HepG2 (cell line): ENCODE measurements at regions not wholly inside any gene's neighbourhood (a gene's known extent, or its start where the extent isn't known, plus 50 kb on each side); places are given as distances from the start of the nearest gene placed in this dataset.

Source experiments
- ATAC-seq: fragments of 200-7000 bp; cut with Tn5 transposase; 3 replicates; pipeline ENCODE4 v1.9.1; 2020; ENCODE audit warnings: mild to moderate bottlenecking, moderate library complexity
- BruUV-seq: library from RNA; stranded (reverse); fragments of 400-500 nt; replicated peaks from 2 replicates; lab custom pipeline; 2021; lab: Mats Ljungman, UMichigan
- CTCF ChIA-PET: fragments of 300-600 bp; formaldehyde crosslinking; extraction: SDS; loops from one replicate; lab custom pipeline; 2021; ENCODE audit warnings: low total read pairs, inconsistent platforms, low intra/inter-chr PET ratio; lab: Yijun Ruan, JAX
- POLR2A ChIA-PET: fragments of 350-600 bp; sonication (Branson Sonifier 250); formaldehyde crosslinking; loops from one replicate; lab custom pipeline; 2020; ENCODE audit warnings: antibody characterized with exemption, inconsistent platforms; lab: Yijun Ruan, JAX
- DNase-seq: peaks from one replicate; pipeline ENCODE4 v3.0.0-alpha.2; 2015; ENCODE audit warnings: low spot score
- FAIRE-seq: peaks from 3 replicates; lab custom pipeline; 2011; peaks lifted over from hg19 to GRCh38; lab: Jason Lieb, UNC
- H2AFZ ChIP-seq: one replicate; pipeline ENCODE4 v1.6.1; 2011; ENCODE audit warnings: low read length, inconsistent platforms
- H3K27ac ChIP-seq: fragments of 300-600 bp; 3 replicates; pipeline ENCODE4 v1.8.0; 2011; ENCODE audit warnings: mixed run types, mild to moderate bottlenecking, mixed read lengths, low read length, inconsistent platforms; ENCODE audit not compliant: insufficient read depth; ENCODE audit errors: extremely low read length
- H3K27me3 ChIP-seq, 2 experiments: fragments of 200-600 bp in 1 of 2; 2 replicates in 1 of 2; 3 replicates in 1 of 2; pipeline versions ENCODE4 v1.6.0 to v1.8.0; 2011; ENCODE audit warnings: low read length in 2 of 2, mild to moderate bottlenecking in 2 of 2, moderate library complexity in 2 of 2, inconsistent platforms in 1 of 2; ENCODE audit not compliant: insufficient read depth in 2 of 2, control insufficient read depth in 1 of 2
- H3K36me3 ChIP-seq, 2 experiments: fragments of 200-600 bp in 1 of 2; replicated peaks in 1 of 2; 2 replicates in 1 of 2; 3 replicates in 1 of 2; pipeline versions ENCODE4 v1.5.1 to v1.8.0; 2011; ENCODE audit warnings: low read length in 2 of 2, inconsistent platforms in 1 of 2; ENCODE audit not compliant: insufficient read depth in 2 of 2, control insufficient read depth in 1 of 2
- H3K4me1 ChIP-seq: 2 replicates; pipeline ENCODE4 v1.5.1; 2012; ENCODE audit warnings: low read length, inconsistent platforms; ENCODE audit not compliant: insufficient read depth
- H3K4me2 ChIP-seq: 2 replicates; pipeline ENCODE4 v1.6.0; 2011; ENCODE audit warnings: low read depth, low read length, inconsistent platforms
- H3K4me3 ChIP-seq, 3 experiments: fragments of 200-600 bp in 1 of 3; sonication (generic), shearing (Covaris generic) in 1 of 3; replicated peaks in 1 of 3; 2 replicates each; pipeline ENCODE4 v1.5.1; 2011 to 2016; ENCODE audit warnings: low read length in 3 of 3, inconsistent platforms in 2 of 3, low read depth in 2 of 3, mild to moderate bottlenecking in 2 of 3, control low read depth in 1 of 3, mixed read lengths in 1 of 3; ENCODE audit not compliant: insufficient read depth in 1 of 3
- H3K79me2 ChIP-seq: one replicate; pipeline ENCODE4 v1.6.1; 2011; ENCODE audit warnings: low read length, inconsistent platforms; ENCODE audit not compliant: insufficient read depth
- H3K9ac ChIP-seq: 2 replicates; pipeline ENCODE4 v1.6.0; 2011; ENCODE audit warnings: mild to moderate bottlenecking, low read depth, low read length, inconsistent platforms; ENCODE audit not compliant: insufficient read depth
- H3K9me3 ChIP-seq: 2 replicates; pipeline ENCODE4 v1.5.1; 2012; ENCODE audit warnings: mild to moderate bottlenecking, low read length
- H4K20me1 ChIP-seq: 2 replicates; pipeline ENCODE4 v1.6.0; 2011; ENCODE audit warnings: inconsistent platforms, mild to moderate bottlenecking, low read length, moderate library complexity; ENCODE audit not compliant: insufficient read depth
- CREB1 ChIP-seq, 2 experiments: fragments of 450-650 bp in 1 of 2; IDR thresholded peaks; 2 replicates each; pipeline ENCODE4 v1.6.1; 2016 to 2017; ENCODE audit warnings: control low read depth in 1 of 2, mild to moderate bottlenecking in 1 of 2, missing compliant biosample characterization in 1 of 2, missing genetic modification characterization in 1 of 2
- HNRNPL ChIP-seq: fragments of 200-400 bp; formaldehyde crosslinking; IDR thresholded peaks from 2 replicates; pipeline ENCODE4 v1.6.1; 2017; ENCODE audit warnings: mild to moderate bottlenecking, low read depth, low read length
- KMT2B ChIP-seq: IDR thresholded peaks from 2 replicates; pipeline ENCODE4 v1.6.1; 2016; ENCODE audit warnings: missing genetic modification reagents, missing compliant biosample characterization
- MXD1 ChIP-seq: sonication (generic); formaldehyde crosslinking; IDR thresholded peaks from 2 replicates; pipeline ENCODE4 v1.4.0; 2020; ENCODE audit warnings: mild to moderate bottlenecking, missing genetic modification reagents
- NCOA1 ChIP-seq: sonication (generic); formaldehyde crosslinking; IDR thresholded peaks from 2 replicates; pipeline ENCODE4 v1.9.0; 2021; ENCODE audit warnings: missing genetic modification reagents
- NR2F6 ChIP-seq, 2 experiments: IDR thresholded peaks; 2 replicates each; pipeline ENCODE4 v1.6.1; 2016; ENCODE audit warnings: antibody characterized with exemption in 1 of 2, mild to moderate bottlenecking in 1 of 2
- PHF5A ChIP-seq: IDR thresholded peaks from one replicate; pipeline ENCODE4 v1.6.1; 2018; ENCODE audit warnings: low read depth, missing genetic modification reagents; ENCODE audit not compliant: unreplicated experiment
- POLR2AphosphoS2 ChIP-seq: IDR thresholded peaks from 2 replicates; pipeline ENCODE4 v1.6.1; 2011; ENCODE audit warnings: low read depth, low read length, improper control_type of control experiment
- SMARCC2 ChIP-seq: fragments of 450-650 bp; IDR thresholded peaks from 2 replicates; pipeline ENCODE4 v1.6.1; 2017; ENCODE audit warnings: antibody characterized with exemption, mild to moderate bottlenecking
- SYNCRIP ChIP-seq: fragments of 200-400 bp; formaldehyde crosslinking; IDR thresholded peaks from 2 replicates; pipeline ENCODE4 v1.6.1; 2018; ENCODE audit warnings: mild to moderate bottlenecking, low read depth, low read length; ENCODE audit not compliant: insufficient read depth
- ZNF12 ChIP-seq: sonication (generic); formaldehyde crosslinking; IDR thresholded peaks from 2 replicates; pipeline ENCODE4 v1.5.0; 2020; ENCODE audit warnings: missing genetic modification reagents
- ZNF549 ChIP-seq: sonication (generic); formaldehyde crosslinking; IDR thresholded peaks from 2 replicates; pipeline ENCODE4 v1.5.0; 2020; ENCODE audit warnings: missing genetic modification reagents
- ZNF629 ChIP-seq: sonication (generic); formaldehyde crosslinking; conservative IDR thresholded peaks from 2 replicates; pipeline ENCODE4 v1.5.0; 2020; ENCODE audit warnings: missing genetic modification reagents
- ZNF687 ChIP-seq: sonication (generic); formaldehyde crosslinking; IDR thresholded peaks from 2 replicates; pipeline ENCODE4 v1.5.1; 2020; ENCODE audit warnings: mild to moderate bottlenecking, missing genetic modification reagents, moderate library complexity
- ZSCAN30 ChIP-seq: sonication (generic); formaldehyde crosslinking; IDR thresholded peaks from 2 replicates; pipeline ENCODE4 v1.5.0; 2020; ENCODE audit warnings: mild to moderate bottlenecking, missing genetic modification reagents
- WGBS: methylation state at CpG from one replicate; pipeline ENCODE4 v1.1.6; 2017; ENCODE audit warnings: low lambda C conversion rate; 5-methylcytosine and 5-hydroxymethylcytosine counted together
- in situ Hi-C: cut with HindIII; loops from 2 replicates; pipeline ENCODE4 v1.10.0; 2017; ENCODE audit warnings: low pct_unique_long_range_greater_than_20kb; ENCODE audit not compliant: extremely low pct_ligation_motif_present
- intact Hi-C: fragments of 100-400 bp; cut with micrococcal nuclease; formaldehyde crosslinking; loops from one replicate; pipeline ENCODE4 v1.10.0; 2022; ENCODE audit not compliant: unreplicated experiment
- TF ChIP-seq, protein P1 (sequence below): IDR thresholded peaks from 2 replicates; pipeline ENCODE4 v1.6.1; 2016; ENCODE audit warnings: missing compliant biosample characterization, missing genetic modification reagents, borderline replicate concordance
- TF ChIP-seq, protein P2 (sequence below): sonication (generic); formaldehyde crosslinking; IDR thresholded peaks from 2 replicates; pipeline ENCODE4 v1.5.0; 2020; ENCODE audit warnings: mild to moderate bottlenecking, missing genetic modification reagents, borderline replicate concordance

DNA sequence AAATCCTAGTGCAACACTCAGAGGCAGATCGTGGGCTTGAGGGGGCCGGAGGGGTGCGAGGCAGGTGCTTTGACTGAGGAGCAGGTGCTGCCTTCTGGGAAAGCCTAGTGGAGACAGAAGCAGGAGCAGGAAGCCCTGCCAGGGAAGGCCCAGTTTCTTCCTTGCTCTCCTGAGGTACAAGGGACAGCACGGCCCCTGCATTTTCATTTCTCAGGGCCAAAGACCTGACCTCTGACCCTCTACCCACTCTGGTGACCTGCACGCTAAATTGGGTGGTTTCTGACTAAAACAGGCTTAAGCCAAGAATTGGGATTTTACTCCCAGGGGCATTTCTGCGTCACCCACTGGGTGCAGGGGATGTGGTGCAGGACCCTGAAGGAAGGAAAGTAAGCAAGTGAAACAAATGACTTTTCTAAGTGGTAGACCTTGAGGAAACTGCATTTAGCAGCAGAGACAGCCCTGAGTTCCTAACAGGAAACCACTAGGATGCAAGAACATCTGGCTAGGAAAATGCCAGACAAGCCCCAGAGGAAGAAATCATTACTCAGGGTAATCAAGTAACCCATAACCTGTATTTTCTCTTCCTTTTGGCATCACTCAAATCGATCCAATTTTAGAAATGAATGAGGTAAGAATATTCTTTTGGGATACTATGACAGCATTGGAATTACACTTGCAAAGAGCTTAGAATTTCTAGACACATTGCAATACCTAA lies 141.7 kb downstream of the CD164 start:
- 7% methylated on average over 7 of the region's 7 CpGs for WGBS
- no peak for FAIRE-seq
- intact Hi-C loops (no loop called here), in situ Hi-C loops (no loop called here)
- ChIA-PET POLR2A (interaction anchor here (0.9 kb wide), 1 partner anchor 143 kb away, joined by 3 read pairs; no protein-coding TSS in a partner anchor), CTCF (no interaction called here)
- no peaks in the 10 kb centered on the region for H3K79me2 ChIP-seq
- no peaks in the 10 kb centered on the region for H3K36me3 ChIP-seq
- peak; percentile 38 for ATAC-seq
- no peaks in the 10 kb centered on the region for H3K27me3 ChIP-seq
- H3K9ac ChIP-seq, result peak overlapping the region; percentile 66
- peak overlapping the region; percentile 23 for H3K27ac ChIP-seq
- DNase-seq, result no peak
- BruUV-seq, result no TSS peak
- H3K4me3 ChIP-seq, result peak overlapping the region; percentile 30 to 67 (median 59)
- H4K20me1 ChIP-seq, result no peaks in the 10 kb centered on the region
- H3K9me3 ChIP-seq, result no peaks in the 10 kb centered on the region
- H3K4me2 ChIP-seq, result peak overlapping the region; percentile 93
- H2AFZ ChIP-seq, result peak overlapping the region; percentile 73
- peaks cover 48% of the 10 kb centered on the region for H3K4me1 ChIP-seq
- TF ChIP-seq ZNF629, result no peak
- TF ChIP-seq ZSCAN30, result no peak
- TF ChIP-seq, protein P1, sequence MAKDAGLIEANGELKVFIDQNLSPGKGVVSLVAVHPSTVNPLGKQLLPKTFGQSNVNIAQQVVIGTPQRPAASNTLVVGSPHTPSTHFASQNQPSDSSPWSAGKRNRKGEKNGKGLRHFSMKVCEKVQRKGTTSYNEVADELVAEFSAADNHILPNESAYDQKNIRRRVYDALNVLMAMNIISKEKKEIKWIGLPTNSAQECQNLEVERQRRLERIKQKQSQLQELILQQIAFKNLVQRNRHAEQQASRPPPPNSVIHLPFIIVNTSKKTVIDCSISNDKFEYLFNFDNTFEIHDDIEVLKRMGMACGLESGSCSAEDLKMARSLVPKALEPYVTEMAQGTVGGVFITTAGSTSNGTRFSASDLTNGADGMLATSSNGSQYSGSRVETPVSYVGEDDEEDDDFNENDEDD (CRISPR knock-in tag), result no peak
- no peak for TF ChIP-seq MXD1 (CRISPR knock-in tag)
- TF ChIP-seq POLR2AphosphoS2, result no peak
- TF ChIP-seq PHF5A, result no peak
- TF ChIP-seq KMT2B (CRISPR knock-in tag), result 0 out of 2 replicates have a peak, but pooled peaks have one; percentile 7
- TF ChIP-seq SYNCRIP, result no peak
- no peak for TF ChIP-seq ZNF12
- no peak for TF ChIP-seq NCOA1 (CRISPR knock-in tag)
- no peak for TF ChIP-seq ZNF549 (CRISPR knock-in tag)
- no peak for TF ChIP-seq SMARCC2
- no peak for TF ChIP-seq HNRNPL
- TF ChIP-seq ZNF687 (CRISPR knock-in tag), result peak; percentile 41
- TF ChIP-seq NR2F6 (IDR thresholded peaks at IDR 0.05), result peak; percentile 50; the same call in 1 of the 2 replicates
- TF ChIP-seq NR2F6 (CRISPR knock-in tag; IDR thresholded peaks at IDR 0.05), result no peak
- TF ChIP-seq, protein P2, sequence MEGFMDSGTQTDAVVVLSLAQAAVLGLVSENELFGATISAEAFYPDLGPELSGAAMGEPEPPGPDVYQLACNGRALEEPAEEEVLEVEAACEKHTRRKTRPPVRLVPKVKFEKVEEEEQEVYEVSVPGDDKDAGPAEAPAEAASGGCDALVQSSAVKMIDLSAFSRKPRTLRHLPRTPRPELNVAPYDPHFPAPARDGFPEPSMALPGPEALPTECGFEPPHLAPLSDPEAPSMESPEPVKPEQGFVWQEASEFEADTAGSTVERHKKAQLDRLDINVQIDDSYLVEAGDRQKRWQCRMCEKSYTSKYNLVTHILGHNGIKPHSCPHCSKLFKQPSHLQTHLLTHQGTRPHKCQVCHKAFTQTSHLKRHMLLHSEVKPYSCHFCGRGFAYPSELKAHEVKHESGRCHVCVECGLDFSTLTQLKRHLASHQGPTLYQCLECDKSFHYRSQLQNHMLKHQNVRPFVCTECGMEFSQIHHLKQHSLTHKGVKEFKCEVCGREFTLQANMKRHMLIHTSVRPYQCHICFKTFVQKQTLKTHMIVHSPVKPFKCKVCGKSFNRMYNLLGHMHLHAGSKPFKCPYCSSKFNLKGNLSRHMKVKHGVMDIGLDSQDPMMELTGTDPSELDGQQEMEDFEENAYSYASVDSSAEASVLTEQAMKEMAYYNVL (CRISPR knock-in tag), result no peak
- no peak for TF ChIP-seq CREB1 (IDR thresholded peaks at IDR 0.05)
- TF ChIP-seq CREB1 (CRISPR knock-in tag; IDR thresholded peaks at IDR 0.05), result no peak
